ENCODE measurements at regions not wholly inside any gene's neighbourhood (a gene's known extent, or its start where the extent isn't known, plus 50 kb on each side); places are given as distances from the start of the nearest gene placed in this dataset.
"Not testable (repeated sequence)": the region's sequence is repeated elsewhere in the genome, so short reads cannot be mapped to it uniquely, and the experiment has no call there.

DNA sequence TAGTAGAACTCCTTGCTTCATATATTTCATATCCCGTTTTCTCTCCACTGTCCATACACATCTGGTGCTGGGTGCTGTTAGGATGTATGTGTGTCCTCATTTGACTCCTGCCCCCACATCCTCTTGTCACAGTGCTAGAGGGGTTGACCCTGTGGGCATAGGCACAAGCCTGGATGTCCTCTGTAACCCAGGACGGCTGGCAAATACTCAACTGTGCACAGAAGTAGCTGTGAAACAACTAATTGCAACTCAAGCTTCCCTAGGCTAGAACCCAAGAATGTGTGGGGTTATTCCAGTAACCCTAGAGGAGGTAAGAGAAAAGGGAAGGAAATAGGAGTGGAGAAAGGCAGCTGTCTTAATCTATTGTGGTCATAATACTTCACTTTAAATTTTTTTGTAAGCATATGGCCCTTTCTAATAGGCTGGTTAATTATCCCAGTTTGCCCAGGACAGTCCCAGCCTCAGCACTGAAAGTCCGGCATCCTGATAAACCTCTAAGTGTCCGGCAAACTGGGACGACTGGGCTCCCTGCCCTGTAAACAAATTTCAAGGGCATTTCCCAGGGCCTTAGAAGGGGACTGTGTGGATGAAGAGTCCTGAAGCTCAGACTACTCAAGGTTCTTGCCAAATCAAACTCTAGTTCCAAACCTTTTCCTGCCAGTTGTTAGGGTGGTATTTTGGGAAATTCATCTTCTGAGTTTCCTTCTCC lies 283.2 kb upstream of the CELF2 start:
- no peak for DNase-seq

DNA sequence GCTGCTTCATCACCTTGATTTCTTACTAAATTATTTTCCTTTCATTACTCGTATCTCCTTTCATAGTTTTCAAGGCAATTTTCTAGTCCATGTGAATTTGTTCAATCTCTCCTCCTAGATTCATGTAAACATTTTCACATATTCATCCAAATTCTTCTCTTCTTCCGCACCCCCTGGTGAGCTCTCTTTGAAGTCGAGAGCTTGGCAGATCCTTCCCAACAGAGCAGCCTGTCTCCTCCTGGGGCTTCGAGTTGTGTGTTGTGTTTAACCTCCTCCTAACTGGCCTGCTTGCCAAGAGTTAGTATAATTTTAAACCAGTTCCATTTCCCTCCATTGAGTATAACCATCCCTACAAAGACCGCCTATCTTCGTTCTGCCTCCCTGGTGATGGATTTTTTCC lies 272.4 kb upstream of the CELF2 start:
- DNase-seq: no peak

DNA sequence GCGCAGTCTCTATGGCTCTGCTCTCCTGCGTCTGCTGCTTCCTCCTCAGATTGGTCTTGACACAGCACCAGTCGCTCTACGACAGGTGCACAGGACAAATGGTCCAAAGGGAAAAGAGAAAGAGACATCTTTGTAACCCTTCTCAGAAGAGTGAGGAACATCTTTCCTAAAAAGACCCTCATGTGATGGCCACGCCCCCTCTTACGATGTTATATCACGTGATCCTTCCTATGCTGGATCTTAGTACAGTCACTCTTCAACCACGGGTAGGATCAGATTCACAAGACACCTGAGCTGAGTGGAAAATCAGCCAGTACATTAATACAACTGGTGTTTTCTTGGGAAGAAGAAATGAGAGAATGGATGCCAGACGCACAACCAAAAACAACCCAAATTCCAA lies 262.2 kb upstream of the CELF2 start:
- DNase-seq: no peak

DNA sequence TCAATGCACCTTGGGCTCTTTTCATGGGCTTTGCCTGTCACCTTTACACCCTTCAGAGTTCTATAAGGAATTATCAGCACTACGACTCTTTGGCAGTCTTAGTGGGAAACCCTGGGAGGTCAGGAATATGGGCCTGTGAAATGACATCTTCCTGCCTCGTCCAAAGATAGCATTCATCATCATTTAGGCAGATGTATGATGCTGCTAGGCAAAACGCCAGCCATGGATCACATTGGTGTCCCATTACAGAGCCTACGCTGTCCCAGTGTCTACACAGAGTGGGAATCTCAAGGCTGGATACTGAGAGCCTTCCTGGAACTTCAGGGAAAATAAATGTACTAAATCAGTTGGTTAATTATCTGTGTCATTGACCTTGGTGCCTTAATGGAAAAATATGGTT lies 259.4 kb upstream of the CELF2 start:
- no peak for DNase-seq

DNA sequence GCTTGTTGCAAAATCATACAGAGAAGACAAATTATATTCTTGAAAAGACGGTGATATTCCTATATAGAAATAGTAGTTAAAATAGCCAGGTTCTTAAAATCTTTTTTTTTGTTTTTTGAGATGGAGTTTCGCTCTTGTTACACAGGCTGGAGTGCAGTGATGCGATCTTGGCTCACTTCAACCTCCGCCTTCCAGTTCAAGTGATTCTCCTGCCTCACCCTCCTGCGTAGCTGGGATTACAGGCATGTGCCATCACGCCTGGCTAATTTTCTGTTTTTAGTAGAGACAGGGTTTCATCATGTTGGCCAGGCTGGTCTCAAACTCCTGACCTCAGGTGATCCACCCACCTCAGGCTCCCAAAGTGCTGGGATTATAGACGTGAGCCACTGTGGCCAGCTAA lies 257.9 kb upstream of the CELF2 start:
- not testable (repeated sequence) for DNase-seq

DNA sequence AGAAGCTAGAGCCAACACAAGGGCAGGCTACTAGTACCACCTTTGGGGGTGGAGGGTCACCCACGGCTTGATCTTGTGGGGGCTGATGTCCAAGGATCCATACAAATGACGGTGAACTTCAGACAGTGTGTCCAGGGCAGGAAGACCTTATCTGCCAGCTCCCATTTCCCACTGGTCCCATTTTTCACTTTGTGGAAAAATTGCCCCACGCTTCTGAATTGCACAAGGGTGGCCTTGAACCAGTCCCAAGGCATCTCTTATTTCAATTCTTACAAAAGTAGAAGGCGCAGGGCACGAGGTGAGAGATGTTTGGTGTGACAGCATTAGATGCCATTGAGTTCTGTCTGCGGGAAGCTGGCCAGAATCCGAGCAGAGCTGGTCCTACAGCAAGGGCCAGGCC lies 252.7 kb upstream of the CELF2 start:
- no peak for DNase-seq

DNA sequence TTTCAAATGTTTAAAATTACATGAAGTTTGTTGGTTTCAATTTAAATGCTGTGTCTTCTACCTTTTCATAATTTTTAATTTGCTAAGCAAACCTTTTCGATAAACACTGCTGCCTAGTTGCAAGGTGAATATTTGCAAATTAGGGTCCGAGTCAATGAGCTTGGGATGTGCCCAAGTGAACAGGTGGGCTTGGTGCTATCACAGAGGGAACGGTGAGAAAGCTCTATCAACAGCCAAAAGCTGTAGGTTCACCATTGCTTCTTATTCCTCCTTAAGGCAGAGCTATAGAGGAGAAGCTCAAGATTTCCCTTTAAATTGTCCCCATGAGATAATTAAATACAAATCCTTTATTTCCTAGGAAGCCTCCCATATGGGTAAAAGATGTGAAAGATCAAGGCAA lies 245.3 kb upstream of the CELF2 start:
- DNase-seq: no peak

DNA sequence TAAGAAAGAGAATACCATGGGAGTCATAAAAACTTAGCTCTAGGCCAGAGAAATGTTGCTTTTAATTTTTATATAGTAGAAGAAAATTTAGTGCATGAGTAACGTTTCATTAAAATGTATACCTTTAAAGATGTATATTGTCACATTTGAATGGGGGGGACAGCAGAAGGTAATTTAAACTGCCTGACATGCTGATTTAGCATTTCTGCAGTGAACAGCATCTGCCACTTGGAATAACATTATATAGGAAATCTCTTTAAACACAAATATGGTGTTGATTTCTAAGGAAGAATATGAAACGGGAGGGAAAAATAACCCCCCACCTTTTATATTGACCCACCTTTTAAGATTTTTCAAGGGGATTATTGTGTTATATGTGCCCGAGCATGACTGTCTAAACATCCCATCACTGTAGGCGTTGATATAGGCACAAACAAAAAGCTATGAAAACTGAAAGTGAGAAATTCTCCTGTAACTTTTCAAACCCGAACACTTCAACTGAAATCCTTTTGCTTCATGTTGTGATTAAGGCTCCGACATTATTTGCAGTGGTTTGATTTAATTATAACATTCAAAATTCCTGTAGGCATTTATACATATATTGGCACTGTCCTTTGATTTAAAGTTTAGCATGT lies 244.7 kb upstream of the CELF2 start:
- no peak for DNase-seq

DNA sequence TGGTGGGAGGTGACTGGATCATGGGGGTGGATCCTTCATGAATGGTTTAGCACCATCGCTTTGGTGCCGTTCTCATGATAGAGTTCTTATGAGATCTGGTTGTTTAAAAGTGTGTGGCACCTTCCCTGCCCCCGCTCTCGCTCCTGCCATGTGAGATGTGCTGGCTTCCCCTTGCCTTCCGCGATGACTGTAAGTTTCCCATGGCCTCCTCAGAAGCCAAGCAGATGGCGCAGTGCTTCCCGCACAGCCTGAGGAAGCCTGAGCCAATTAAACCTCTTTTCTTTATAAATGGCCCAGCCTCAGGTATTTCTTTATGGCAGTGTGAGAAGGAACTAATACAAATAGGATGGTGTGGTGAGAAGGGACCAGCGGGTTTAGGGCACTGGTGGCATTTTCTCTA lies 243.3 kb upstream of the CELF2 start:
- no peak for DNase-seq

DNA sequence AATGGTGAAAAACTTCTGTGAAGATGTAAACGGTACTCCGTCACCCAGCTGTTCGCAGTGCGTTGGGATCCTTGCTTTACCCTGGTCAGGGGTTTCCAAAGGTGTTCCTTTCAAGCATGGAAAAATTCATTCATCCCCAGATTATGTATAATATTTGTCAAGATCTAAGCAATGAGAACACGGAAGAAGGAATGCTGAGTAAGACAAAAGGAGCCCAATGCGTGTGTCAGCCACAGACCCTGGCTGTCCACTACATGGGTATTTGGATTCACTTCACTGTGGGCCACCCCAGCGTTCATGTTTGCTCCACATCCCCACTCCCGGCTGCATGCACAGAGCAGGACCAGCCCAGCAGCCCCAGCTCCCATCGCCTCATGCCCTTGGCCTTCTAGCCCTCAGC lies 241.3 kb upstream of the CELF2 start:
- DNase-seq: no peak

DNA sequence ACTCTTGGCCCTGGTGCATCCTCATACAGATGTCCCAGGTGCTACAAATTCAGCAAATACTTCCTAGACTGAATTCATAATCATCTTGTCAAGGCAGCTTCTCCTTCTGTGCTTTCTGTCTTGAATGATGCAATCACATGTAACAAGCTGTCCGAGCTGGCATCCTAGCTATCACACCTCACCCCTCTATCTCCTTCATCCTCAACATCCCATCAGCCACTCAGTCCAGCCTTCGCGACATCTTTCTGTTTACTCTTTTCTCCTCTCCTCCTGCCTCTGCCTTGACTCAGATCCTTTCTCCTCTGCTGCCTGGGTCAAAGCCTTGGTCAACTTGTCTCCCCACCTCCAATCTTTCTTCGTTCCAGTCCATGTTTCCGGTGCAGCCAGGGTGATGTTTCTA lies 240.4 kb upstream of the CELF2 start:
- no peak for DNase-seq

DNA sequence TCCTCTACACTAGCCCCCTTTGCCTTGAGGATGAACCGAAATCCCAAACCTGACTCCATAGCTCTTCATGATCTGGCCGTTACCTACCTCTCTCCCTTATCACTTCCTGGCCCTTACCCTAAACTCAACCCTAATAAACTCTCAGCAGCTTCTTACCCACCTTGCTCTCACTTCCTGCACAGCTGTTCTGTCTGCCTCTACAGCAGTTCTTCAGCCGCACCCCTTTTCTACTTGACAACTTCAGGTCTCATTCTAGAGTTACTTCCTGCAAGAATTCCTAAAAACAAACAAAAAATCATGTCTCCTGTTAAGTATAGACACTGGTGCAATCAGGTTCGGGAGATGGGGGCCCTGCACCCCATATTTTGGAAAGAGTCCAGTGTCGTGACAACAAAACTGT lies 239.9 kb upstream of the CELF2 start:
- DNase-seq: no peak

DNA sequence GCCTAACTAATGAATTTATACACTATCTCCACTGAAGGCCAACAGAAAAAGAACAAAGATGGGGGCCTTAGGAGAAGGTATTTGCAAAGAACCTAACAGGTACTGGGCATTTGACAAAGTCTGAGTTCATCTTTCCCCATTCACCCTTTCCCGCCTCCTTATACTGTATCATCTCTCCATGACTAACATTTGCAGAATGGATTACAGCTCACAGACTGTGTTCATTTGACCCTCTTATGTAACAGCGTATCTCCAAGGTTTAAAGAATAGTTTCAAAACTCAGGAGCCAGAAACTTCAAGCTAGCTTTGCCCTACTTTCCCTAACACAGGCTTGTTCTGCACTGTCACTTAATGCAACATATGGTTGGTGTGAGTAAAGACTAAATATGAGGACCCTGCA lies 238.7 kb upstream of the CELF2 start:
- no peak for DNase-seq

DNA sequence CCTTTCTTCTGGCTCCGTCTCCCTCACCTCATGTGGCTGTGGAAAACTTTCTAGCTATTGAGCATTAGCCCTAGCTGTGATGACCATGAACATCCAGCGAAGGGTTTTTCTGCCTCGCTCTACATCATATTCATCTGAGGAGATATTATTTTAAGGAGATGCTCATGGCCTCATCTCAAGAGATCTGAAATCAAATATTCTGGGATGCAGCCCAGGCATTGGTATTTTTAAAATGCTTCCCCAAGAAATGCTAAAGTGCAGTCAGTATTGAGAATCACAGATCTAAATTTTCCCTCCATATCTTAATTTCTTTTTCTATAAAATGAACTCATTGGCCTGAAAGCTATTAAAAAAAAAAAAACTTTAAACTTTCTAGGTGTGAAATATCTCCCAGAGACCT lies 238.2 kb upstream of the CELF2 start:
- no peak for DNase-seq

DNA sequence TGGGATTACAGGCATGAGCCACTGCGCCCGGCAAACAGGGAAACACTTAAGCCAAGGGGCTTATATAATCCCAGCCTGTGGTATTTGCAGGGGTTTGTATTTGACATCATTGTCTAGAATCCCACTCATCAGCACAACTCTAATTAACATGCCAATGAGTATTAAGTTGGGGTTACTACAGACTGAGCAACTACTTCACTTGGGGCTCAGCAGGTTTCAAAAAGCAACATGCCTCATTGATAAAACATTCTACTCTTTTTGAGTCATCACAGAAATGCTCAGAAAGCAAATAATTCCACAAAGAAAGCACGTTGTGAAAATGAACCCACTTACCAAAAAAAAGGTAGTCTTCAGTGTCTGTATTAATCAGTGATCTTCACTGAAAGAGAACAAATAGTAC lies 236.9 kb upstream of the CELF2 start:
- no peak for DNase-seq

DNA sequence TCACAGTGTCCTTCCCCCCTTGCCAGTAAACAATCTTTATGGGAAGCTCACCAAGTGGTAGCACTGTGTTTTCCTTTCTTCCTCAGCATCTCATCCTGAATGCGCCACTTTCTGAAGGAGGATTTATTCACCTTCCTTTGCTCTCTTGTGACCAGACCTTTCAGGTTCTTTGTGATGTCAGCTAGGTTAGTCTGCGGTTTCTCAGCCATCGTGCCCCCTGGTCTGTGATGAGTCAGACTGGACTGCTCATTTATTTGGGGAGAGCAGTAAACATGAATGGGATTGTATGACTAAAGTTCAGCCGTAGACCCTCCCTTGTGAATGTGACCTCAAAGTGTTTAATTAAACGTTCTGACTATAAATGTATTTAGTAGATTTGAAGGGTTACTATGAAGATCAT lies 235.1 kb upstream of the CELF2 start:
- no peak for DNase-seq

DNA sequence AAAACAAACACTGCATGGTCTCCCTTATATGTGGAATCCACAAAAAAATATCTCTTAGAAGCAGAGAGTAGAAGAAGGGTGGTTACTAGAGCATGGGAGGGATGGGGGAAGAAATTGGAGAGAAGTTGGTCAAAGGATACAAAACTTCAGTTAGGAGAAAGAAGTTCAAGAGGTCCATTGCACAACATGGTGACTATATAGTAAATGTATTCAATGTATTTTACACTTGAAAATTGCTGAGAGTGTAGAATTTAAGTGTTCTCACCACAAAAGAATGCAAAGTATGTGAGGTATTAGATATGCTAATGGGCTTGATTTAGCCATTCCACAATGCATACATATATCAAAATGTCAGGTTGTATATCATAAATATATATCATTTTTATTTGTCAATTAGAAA lies 232.0 kb upstream of the CELF2 start:
- DNase-seq: no peak

DNA sequence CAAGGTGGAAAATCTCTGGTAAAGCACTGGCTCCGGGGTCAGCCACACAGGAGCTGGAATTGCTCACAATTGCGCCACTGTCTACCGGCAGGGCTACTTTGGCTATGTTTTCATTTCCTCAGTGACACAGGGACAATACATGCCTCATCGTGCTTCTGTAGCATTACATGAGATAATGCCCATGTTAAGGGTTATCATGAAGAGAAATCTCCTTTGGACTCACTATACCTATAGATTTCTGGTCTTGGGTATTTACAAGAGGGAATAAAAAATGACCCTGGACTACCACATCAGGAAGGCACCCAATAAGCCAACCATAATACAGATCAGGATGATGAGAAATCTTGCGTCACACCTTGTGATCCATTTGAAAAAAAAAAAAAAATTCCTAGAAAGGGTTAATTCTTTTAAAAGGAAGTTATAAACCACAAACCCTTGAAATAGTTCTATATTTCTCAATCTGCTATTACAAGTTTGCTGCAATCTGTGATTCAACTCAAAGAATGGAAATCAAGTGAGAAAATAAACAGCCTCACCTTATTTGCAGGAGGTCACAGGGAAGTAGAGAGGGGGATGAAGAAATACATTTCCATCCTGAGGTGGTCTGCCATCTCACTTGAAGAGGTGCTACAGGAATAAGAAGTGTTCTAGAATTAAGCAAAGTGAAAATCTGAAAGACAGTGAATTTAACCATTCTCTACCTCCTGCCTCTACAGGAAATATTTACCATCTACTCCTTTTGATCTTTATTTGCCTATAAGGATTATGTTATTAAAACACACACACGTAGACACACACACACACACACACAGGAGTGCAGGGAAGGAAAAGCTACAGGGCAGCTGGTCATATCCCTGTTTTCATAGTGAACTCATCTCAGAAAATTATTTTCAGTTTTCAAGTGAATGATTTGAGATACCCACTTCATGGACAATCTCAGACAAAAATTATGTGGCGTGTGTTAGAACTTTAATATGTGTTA lies 231.3 kb upstream of the CELF2 start:
- DNase-seq: no peak

DNA sequence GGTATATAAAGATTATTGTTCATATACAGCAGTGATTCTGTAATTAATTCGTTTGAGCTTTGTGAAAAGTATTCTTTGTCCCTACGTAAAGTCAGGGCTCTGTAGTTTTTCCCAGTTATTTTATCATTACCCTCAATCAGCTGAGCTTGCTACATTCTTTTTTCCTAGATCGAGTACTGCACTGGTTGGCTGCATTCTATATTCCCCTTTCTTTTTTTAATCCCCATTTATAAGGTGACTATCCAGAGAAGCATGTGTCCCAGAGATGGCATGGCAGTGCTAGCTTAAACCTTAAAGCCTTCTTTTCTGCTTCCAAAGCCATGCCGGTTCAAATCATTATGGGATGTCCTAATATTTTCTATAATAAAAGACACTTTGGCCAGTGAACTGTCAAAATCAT lies 230.1 kb upstream of the CELF2 start:
- no peak for DNase-seq

DNA sequence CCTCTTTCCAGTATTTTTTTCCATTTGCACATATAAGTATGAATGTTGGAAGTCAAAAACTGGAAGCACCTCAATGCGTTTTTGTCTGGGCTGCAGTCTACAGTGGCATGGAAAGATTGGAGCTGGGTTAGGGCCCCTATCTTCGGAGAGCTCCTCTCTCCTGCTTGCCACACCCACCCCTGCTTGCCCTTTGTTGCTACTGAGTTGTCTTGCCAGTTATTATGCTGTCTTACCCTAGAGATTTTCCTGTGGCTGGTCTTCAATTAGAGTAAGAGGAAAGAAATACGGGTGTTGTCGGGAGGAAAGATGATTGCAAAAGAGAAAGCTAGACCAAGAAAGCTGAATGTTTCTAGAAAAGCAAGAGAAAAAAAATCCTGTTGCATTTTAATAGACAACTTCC lies 228.9 kb upstream of the CELF2 start:
- DNase-seq: no peak

DNA sequence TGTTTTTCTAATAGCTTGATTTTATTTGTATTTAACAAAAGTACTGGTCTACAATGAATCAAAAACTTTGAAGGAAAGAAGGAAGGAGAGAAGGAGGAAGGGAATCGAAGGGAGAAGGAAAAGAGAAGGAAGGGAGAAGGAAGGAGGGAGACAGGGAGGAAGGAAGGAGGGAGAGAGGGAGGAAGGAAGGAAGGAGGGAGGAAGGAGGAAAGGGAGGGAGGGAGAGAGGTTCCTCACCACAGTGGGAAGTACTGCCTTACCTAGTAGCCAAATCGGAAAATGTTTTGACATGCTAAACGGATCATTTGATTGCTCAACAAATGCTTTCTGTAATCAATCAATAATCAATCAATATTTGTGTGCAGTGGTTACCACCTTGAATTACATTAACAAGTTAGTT lies 225.8 kb upstream of the CELF2 start:
- no peak for DNase-seq

DNA sequence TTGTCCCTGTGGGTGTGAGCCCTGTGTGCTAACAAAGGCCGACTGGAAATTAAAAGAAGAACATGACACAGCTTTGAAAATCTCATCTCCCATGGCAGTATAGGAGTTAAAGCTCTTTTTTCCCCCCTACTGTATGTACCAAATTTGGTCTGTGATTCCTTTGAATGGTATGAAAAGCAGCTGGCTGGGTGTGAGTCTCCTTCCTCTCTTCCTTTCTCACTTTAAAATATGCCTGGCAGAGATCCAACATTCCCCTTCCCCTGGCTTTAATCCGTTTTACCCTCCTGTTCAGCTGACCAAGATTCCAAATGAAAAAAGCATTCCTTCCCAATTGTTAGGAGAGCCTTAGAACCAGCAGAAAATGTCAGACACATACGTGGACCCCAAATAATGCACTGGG lies 225.0 kb upstream of the CELF2 start:
- DNase-seq: no peak

DNA sequence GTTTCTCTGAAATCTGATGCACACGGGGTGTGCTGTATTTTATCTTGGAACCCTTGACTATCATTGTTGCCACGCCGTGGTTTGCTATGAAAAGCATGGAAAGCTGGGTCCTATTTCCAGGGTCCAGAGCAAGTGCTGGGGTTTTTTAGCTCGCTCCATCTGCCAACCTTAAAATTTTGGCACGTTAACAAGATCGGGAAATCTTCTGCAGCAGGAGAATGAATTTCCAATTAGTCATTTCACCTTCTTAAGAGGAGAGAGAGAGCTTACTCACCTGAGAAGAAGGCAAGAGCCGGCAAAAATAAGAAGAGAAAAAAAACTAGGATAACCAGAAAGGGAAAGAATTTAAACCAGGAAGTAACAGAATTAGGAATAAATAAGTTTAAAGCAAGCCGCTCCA lies 223.6 kb upstream of the CELF2 start:
- no peak for DNase-seq

DNA sequence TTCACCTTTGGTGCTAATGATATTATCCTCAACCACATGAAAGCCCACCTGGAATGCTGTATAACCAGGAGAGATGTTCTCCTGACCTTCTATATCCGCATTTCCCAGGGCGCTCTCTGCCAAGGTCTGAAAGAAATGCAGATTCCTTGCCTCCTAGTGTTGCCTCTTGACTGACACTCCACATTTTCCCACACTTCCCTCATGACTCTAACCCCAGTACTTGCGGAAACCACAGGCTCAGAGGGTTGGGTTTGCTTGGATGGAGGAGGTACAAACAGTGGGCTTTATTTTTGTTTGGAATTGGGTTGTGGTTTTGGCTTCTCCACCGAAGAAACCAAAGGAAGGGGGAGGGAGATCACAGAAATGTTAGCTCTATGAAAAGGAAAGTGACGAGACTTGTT lies 222.9 kb upstream of the CELF2 start:
- no peak for DNase-seq
